Muscle of arm (tissue), 1 donor: ENCODE measurements at regions not wholly inside any gene's neighbourhood (a gene's known extent, or its start where the extent isn't known, plus 50 kb on each side); places are given as distances from the start of the nearest gene placed in this dataset.

Experiments used
- DNase-seq: peaks from one replicate; pipeline ENCODE4 v3.0.0-alpha.2; 2013

DNA sequence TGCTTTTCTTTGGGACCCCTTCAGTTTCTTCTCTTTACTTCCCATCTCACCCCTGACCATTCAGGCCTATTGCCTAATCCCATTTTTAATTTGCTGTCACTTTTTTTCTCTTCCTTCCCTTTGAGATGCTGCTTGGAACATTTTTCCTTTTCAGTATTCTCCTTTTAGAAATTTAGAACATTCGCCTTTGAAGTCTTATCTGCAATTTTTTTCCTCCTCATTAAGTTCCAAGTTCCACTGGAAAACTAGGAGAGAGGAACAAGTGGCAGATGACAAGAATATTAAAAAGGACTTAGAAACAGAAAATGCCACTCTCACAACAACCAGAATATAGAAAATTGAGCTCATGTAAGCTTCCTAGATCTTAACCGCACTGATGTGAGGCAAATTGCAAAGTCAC lies 126.6 kb downstream of the PSMG1 start:
- no peak for DNase-seq

- DNase-seq: no peak
Observed at GRCh38 chr21:39055167-39055767, 128.0 kb downstream of the PSMG1 start.

- DNase-seq: no peak
Observed at GRCh38 chr21:39054066-39054465, 129.2 kb downstream of the PSMG1 start.

DNA sequence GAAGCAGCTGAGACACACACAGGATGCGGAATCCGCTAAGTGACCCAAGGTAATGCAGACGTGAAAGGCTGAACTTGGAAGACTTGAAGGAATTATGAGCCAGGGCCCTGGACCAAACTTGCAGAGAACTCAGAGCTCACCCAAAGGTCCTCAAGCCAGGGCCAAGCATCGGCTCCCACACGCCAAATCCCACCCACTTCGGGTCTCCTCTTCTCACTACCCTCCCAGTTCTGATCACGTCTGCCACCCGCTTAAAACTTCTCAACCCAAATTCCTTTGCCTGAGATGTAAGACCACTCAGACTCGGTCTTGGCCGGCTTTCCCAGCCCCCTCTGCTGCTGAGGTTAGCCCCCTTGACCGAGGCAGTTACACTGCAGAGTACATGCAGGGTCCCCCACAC lies 130.1 kb downstream of the PSMG1 start:
- no peak for DNase-seq

DNA sequence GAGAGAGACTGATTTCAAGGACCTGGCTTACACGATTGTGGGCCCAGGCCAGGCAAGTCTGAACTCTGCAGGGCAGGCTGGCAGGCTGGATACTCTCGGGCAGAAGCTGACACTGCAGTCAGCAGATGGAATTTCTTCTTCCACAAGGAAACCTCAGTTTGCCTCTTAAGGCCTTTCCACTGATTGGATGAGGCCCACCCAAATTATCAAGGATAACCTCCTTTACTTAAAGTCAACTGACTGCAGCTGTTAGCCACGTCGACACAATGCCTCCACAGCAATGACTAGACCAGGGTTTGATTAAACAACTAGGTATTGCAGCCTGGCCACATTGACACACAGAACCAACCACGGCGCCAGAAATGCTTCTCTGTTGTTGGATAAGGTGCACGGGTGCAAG lies 130.5 kb downstream of the PSMG1 start:
- DNase-seq: no peak

- no peak for DNase-seq
Observed at GRCh38 chr21:39051588-39051949, 131.7 kb downstream of the PSMG1 start.

DNA sequence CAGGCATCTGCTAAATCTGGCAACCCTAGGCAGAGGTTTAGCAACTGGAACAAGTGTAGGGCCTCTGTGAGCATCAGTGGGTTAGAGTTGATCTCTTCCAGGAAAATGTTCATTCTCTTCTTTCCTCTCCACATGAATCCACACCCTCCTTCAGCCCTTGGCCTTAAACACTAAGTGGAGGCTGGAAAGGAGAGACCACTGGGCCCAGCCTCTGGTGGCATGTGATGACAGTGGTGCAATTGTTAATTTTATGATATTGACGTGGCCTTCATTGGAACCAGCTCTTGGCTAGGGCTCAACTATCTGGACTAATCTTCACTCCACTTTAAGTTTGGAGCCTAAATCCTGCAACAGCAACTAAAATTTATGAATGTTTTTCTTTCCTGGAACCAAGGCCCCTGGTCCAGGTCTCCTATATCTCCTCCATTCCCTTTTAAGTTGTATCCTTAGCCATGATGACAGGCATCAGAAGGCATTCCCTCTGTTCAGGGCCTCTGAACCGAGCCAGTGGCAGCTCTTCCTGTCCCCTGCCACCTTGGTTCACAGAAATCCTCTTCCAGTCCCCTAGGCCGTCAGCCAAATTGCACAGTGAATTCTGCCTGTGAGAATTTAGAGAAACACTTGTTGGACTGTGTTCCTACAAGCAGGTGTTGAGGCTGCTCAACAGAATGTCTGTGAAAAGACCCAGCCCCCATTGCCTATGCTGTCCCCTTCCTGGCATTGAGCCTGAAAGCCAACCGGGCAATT lies 132.2 kb downstream of the PSMG1 start:
- no peak for DNase-seq

DNA sequence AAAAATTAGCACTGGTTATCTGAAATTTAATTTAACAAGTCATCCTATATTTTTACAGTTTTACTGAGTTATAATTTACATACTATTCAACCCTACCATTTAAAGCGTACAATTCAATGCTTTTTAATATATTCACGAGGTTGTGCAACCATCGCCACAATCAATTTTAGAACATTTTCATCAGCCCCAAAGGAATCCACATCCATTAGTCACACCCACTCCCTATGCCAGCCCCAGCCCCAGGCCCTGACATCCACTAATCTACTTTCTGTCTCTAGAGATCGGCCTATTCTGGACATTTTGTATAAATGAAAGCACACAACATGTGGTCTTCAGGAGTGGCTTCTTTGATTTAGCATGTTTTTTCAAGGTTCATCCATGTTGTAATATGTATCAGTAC lies 134.7 kb downstream of the PSMG1 start:
- no peak for DNase-seq

- DNase-seq: no peak
Observed at GRCh38 chr21:39048064-39048463, 135.2 kb downstream of the PSMG1 start.

DNA sequence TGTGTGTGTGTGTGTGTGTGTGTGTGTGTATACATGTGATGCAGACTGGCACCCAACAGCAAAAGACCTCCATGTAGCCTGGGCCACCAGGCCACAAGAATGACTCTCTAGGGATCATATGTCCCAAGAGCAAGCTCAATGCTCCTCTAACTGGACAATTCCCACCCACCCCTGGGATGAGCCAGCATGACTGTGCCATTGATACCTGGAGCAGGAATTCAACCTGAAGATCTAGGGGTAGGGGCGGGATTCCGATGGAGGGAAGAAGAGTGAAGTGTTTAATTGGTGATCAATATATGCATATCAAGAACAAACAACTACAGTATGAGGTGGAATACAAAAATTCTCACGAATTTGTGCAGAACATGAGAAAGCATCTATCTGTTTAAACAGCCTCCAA lies 136.2 kb downstream of the PSMG1 start:
- no peak for DNase-seq

GRCh38 chr21:39046236-39046916 lies 136.9 kb downstream of the PSMG1 start:
- no peak for DNase-seq

DNA sequence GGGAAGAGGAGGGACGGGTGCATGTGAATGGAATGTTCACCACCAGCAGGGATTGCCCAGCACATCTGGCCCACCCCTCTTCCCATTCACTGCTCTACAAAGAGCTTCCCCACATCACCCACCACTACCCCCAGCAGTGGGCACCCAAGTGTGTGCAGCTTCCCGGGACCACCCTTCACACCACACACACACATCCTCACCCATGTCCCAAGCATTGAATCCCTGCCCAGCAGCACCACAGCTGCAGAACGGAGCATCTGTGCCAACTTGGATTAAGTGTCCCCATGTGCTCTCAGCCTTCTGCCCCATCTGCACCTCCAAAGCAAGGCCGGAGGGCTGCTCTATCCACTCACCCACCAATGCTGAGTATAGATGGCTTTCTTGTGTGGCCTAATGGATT lies 141.4 kb downstream of the PSMG1 start:
- no peak for DNase-seq

GRCh38 chr21:39040494-39041110 lies 142.6 kb downstream of the PSMG1 start:
- DNase-seq: no peak

DNA sequence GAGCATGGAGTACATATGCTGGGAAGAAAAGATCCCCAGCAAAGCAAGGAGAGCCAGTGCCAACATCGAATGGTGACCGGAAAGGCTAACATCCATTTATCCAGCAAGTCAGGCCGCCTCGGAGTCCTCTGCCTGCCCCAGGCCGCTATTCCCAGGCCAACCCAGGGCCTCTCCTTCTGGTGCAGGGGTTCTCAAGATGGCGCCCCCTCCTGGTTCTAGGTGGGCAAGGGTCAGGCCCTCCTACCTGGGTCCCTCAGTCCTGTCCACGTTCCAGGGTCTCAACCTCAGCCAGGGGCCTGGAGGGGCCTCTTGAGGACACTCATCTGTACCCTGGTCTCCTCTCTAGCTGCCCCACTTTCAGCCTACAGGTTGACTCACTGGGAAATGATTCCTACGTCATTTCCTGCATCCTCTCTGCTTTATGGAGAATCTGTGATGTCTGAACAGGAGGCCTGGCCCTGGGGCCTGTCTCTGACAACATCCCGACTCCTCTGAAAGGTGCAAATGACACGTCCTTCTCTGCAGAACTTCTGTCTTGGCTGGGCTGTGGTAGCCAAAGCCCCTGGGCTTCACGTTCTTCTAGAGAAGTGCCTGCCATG lies 145.3 kb downstream of the PSMG1 start:
- no peak for DNase-seq

GRCh38 chr21:39036581-39036980 lies 146.7 kb downstream of the PSMG1 start:
- no peak for DNase-seq

DNA sequence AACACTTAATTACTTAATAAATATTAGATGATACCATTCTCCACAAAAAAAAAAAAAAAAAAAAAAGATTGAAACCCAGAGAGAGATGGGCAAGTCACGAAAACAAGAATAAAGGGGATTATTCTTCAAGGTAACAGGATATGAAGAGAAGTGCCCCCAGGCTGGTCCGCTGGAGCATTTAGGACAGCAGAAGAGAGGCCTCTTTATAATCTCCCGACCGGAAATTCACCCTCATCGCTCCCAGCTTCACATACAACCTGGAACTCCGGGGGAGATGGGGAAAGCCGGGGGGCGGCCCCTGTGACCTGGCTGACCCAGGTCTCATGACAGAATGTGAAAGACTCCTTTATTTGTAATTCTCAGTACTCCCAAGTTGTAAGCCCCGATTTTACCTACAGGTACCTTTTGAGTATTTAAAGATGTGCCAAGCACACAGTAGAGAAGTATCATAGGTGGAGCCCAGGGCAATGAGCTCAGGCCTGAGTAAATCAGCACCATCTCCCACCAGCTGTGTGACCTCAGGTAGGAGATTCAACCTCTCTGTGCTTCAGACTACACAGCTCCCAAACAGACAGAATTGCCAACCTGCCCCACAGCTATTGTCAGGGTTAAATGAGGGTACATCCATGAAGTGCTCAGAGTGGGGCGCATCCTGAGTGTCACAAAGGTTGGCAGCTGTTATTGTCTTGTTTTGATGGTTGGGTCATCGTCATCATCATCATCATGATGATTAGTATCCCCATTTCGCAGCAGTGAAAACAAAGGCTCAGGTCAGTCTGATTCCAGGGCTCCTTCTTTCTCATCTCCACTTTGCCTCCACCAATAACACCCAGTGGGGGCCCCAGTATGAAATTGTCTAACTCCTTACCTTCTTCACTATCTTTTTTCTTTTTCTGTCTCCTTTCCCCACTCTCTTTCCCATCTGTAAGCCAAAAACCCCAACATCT lies 148.4 kb downstream of the PSMG1 start:
- DNase-seq: no peak

DNA sequence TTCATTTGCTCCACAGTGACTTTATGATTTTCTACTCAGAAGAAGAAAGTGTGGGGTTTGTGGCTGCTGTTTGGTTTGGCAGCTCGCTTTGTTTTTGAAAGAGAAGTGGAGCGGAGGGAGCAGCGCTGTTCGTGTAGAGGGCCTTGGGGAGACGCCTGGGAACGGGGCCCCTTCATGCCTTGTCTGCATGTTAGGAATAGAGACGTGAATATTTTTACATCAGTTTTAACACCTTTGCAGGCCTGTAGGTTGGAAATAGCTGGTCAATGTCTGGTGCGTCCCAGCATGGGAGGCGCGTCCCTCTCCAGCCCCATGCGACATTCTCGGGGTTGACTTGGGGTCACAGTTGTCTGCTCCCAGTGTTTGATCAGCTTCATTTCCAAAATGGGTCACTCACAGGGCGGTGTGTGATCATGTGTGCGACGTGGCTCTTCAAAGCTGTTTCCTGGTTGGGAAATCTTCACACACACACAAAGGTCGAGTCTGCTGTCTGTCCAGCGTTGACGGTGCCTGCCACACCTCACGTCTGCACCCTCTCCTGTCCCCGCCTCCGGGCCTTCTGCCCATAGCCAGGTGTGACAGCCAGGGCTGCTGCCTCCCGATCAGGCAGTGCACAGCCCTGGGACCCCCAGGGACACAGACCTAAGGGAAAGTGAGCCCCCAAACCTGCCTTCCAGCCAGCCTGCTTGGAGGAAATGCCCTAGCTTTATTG lies 149.2 kb downstream of the PSMG1 start:
- DNase-seq: no peak

DNA sequence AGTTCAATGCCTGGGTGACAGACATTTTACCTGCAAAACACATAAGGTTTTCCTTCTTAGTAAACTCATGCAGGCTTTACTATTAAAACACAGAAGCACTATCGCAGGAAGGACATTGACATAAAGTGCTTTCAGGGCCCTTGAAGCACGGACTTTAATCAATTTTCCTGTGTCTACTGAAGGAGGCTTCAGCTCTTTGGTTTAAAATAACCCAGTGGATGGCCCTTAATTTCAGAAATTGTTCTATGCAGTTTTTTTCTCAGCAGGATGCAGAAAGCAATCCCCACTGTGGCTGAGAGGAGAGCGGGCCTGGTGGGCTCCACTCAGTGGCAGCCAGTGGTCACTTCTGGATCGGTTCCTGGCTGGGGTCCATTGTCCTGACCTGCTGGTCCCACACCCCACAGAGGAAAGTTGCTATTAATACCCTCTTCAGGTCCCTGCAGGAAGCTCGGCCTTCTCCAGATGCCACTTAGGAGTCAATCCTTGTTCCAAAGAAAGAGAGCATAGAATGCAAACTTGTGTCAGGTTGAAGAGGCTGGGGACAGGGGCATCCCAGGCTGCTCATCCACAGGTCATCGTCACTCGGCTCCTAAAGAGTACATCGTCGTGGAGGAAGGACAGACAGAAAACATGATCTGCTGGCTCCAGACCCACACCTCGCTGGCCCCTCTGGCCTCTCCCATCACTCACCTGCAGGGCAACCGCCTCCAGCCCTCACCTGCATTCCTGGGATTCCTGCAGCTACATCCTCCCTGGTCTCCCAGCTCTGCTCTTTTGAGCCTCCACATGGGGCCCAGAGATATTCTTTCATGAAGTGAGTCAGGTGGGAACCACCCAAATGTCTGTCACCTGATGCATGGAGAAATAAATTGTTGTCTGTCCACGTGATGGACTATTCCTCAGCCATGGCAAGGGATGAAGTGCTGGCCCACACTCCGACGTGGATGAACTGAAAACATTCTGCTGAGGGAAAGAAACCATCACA lies 153.1 kb downstream of the PSMG1 start:
- DNase-seq: no peak

DNA sequence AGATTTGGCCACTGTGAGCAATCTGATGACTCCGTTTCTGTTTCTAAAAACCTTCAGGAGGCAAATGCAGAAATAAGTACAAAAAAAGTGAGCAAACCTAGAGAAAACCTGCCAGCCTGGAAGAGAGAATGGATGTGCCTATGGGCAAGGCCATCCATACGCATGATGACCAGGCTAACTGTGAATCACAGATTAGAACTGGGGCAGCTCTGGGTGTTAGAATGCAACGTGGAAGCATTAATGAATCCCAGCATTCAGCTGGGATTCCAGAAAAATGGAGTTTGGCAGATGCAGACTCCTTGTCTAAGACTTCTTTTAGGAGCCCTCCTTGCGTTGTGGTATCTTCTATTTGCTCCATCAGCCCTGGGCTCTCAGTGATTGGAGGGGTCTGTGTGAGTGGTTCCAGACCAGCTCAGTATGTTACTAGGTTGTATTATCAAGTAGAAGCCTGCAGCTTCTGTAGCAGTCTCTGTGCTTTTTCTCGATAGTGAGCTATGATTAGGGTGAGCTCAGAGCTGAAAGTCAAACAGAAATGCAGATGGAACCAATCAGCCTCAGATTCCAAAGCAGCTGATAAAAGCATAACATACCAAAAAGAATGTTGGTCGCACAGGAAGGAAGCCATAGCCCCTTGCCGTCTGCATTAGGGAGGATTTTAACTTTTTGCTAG lies 154.0 kb downstream of the PSMG1 start:
- no peak for DNase-seq
